ENCODE measurements at regions not wholly inside any gene's neighbourhood (a gene's known extent, or its start where the extent isn't known, plus 50 kb on each side); places are given as distances from the start of the nearest gene placed in this dataset.

- H3K4me3 ChIP-seq, result no peak overlapping the region
- peaks cover 3% of the 10 kb centered on the region for H3K27me3 ChIP-seq
- no peaks in the 10 kb centered on the region for H3K9me3 ChIP-seq
- WGBS, result 86% methylated on average over 11 of the region's 11 CpGs
- no peak overlapping the region for H3K27ac ChIP-seq
- H3K4me1 ChIP-seq, result no peaks in the 10 kb centered on the region
- TF ChIP-seq POLR2A (IDR thresholded peaks at IDR 0.05) (no peak), POLR2AphosphoS5 (IDR thresholded peaks at IDR 0.05) (no peak), CTCF (IDR thresholded peaks at IDR 0.05) (no peak), EP300 (IDR thresholded peaks at IDR 0.05) (no peak)
- no peaks in the 10 kb centered on the region for H3K36me3 ChIP-seq
- no peak for DNase-seq (ENCODE audit: low spot score in 2 of 2)
These were observed 137.2 kb upstream of the GPC1 start for GRCh38 chr2:240298117-240298790.

- Histone ChIP-seq H3K4me1 (no peaks in the 10 kb centered on the region), H3K27me3 (peaks cover 3% of the 10 kb centered on the region), H3K27ac (no peak overlapping the region), H3K4me3 (no peak overlapping the region), H3K9me3 (no peaks in the 10 kb centered on the region), H3K36me3 (no peaks in the 10 kb centered on the region)
- no peak for TF ChIP-seq POLR2A (IDR thresholded peaks at IDR 0.05)
- TF ChIP-seq CTCF (IDR thresholded peaks at IDR 0.05), result no peak
- no peak for TF ChIP-seq POLR2AphosphoS5 (IDR thresholded peaks at IDR 0.05)
- no peak for TF ChIP-seq EP300 (IDR thresholded peaks at IDR 0.05)
- WGBS, result 91% methylated on average over 17 of the region's 18 CpGs
- DNase-seq (ENCODE audit: low spot score in 2 of 2), result no peak
These were observed 136.4 kb upstream of the GPC1 start for GRCh38 chr2:240298803-240299709.

- Histone ChIP-seq H3K9me3 (no peaks in the 10 kb centered on the region), H3K4me1 (no peaks in the 10 kb centered on the region), H3K4me3 (no peak overlapping the region), H3K36me3 (no peaks in the 10 kb centered on the region), H3K27ac (no peak overlapping the region), H3K27me3 (peaks cover 3% of the 10 kb centered on the region)
- TF ChIP-seq EP300 (IDR thresholded peaks at IDR 0.05) (no peak), POLR2A (IDR thresholded peaks at IDR 0.05) (no peak), POLR2AphosphoS5 (IDR thresholded peaks at IDR 0.05) (no peak), CTCF (IDR thresholded peaks at IDR 0.05) (no peak)
- DNase-seq (ENCODE audit: low spot score in 2 of 2), result no peak
- 89% methylated on average over 5 of the region's 7 CpGs for WGBS
These were observed 135.8 kb upstream of the GPC1 start for GRCh38 chr2:240299710-240300068.

DNA sequence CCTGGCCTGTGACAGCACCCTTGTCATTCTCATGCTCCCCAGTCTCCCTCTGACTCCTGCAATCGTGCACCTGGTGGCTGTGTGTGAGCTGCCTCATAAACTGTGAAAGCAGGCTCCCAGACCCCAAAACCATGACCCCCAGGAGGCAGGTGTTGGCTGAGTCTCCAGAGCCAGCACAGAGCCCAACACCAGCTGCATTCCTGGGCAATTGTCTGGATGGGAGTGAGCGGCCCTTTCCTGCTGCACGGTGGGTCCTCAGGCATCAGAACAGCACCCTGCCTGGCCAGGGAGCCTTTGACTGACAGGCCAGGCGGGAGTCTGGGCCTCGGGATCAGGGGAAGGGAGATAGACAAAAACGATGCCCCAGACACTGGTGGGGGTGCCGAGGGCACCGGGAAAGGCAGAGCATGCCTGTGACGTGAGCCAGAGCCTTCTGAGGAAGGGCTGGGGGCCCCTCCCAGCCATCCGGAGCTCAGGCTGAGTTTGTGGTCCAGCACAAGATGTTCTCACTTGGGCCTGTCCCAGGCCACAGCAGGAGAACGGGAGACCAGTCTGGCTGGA, 135.1 kb upstream of the GPC1 start:
- Histone ChIP-seq H3K27ac (no peak overlapping the region), H3K4me1 (no peaks in the 10 kb centered on the region), H3K27me3 (peaks cover 3% of the 10 kb centered on the region), H3K9me3 (no peaks in the 10 kb centered on the region), H3K36me3 (no peaks in the 10 kb centered on the region), H3K4me3 (no peak overlapping the region)
- DNase-seq (ENCODE audit: low spot score in 2 of 2), result peak in 1 of 2 donors; percentile 47
- 81% methylated on average over 9 of the region's 11 CpGs for WGBS
- TF ChIP-seq CTCF (IDR thresholded peaks at IDR 0.05), result no peak
- TF ChIP-seq POLR2A (IDR thresholded peaks at IDR 0.05), result no peak
- no peak for TF ChIP-seq POLR2AphosphoS5 (IDR thresholded peaks at IDR 0.05)
- TF ChIP-seq EP300 (IDR thresholded peaks at IDR 0.05), result no peak

DNA sequence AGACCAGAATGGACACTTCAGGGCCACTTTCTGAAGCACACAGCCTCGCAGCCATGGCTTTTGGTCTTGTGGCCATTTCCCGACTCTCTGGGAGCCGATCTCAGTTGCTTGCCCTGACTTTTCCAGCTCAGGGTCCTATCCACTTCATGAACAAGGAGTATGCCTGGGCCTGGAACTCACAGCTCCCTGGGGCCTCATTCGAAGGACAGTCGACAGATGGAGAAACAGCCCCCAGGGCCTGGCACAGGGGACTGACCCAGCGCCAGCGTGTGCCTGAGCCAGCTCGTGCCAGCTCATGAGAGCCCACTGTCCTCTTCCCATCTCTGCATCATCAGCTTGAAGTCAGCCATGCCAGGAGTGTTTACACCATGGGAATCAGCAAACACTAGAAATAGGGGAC, 134.6 kb upstream of the GPC1 start:
- H3K4me3 ChIP-seq, result no peak overlapping the region
- H3K36me3 ChIP-seq, result no peaks in the 10 kb centered on the region
- H3K27ac ChIP-seq, result no peak overlapping the region
- peaks cover 3% of the 10 kb centered on the region for H3K27me3 ChIP-seq
- TF ChIP-seq POLR2A (IDR thresholded peaks at IDR 0.05) (no peak), EP300 (IDR thresholded peaks at IDR 0.05) (no peak), CTCF (IDR thresholded peaks at IDR 0.05) (no peak)
- peak in 1 of 2 donors; percentile 67 for DNase-seq (ENCODE audit: low spot score in 2 of 2)
- 81% methylated on average over 6 of the region's 8 CpGs for WGBS
- H3K9me3 ChIP-seq, result no peaks in the 10 kb centered on the region
- no peaks in the 10 kb centered on the region for H3K4me1 ChIP-seq

Data from suprapubic skin (tissue), 4 donors.